ENCODE measurements at regions not wholly inside any gene's neighbourhood (a gene's known extent, or its start where the extent isn't known, plus 50 kb on each side); places are given as distances from the start of the nearest gene placed in this dataset.

- no peak for DNase-seq
These were observed 160.8 kb upstream of the MYCN start for GRCh38 chr2:15779381-15780041.

- no peak for DNase-seq
These were observed 160.1 kb upstream of the MYCN start for GRCh38 chr2:15780234-15780633.

- DNase-seq: no peak
These were observed 159.3 kb upstream of the MYCN start for GRCh38 chr2:15780912-15781574.

- DNase-seq: no peak
These were observed 158.2 kb upstream of the MYCN start for GRCh38 chr2:15782009-15782751.

GRCh38 chr2:15782769-15783294 is 157.5 kb upstream of the MYCN start:
- no peak for DNase-seq

GRCh38 chr2:15783489-15783888 is 156.9 kb upstream of the MYCN start:
- DNase-seq: no peak

- no peak for DNase-seq
These were observed 156.1 kb upstream of the MYCN start for GRCh38 chr2:15784106-15784885.

- no peak for DNase-seq
These were observed 155.2 kb upstream of the MYCN start for GRCh38 chr2:15784886-15785801.

GRCh38 chr2:15786003-15786654 is 154.2 kb upstream of the MYCN start:
- no peak for DNase-seq

- DNase-seq: no peak
These were observed 153.4 kb upstream of the MYCN start for GRCh38 chr2:15786901-15787300.

- DNase-seq: no peak
These were observed 152.6 kb upstream of the MYCN start for GRCh38 chr2:15787535-15788454.

- no peak for DNase-seq
These were observed 151.9 kb upstream of the MYCN start for GRCh38 chr2:15788455-15788829.

GRCh38 chr2:15788830-15789229 is 151.5 kb upstream of the MYCN start:
- DNase-seq: no peak

GRCh38 chr2:15789381-15790062 is 150.8 kb upstream of the MYCN start:
- no peak for DNase-seq

GRCh38 chr2:15790326-15790725 is 150.0 kb upstream of the MYCN start:
- DNase-seq: no peak

GRCh38 chr2:15790838-15791237 is 149.5 kb upstream of the MYCN start:
- no peak for DNase-seq

GRCh38 chr2:15791294-15791693 is 149.1 kb upstream of the MYCN start:
- no peak for DNase-seq

GRCh38 chr2:15792331-15792730 is 148.0 kb upstream of the MYCN start:
- no peak for DNase-seq

All from muscle of back (tissue), 3 donors.